ENCODE measurements at regions not wholly inside any gene's neighbourhood (a gene's known extent, or its start where the extent isn't known, plus 50 kb on each side); places are given as distances from the start of the nearest gene placed in this dataset.

- Mint-ChIP-seq H3K4me1 (peaks cover 4% of the 10 kb centered on the region; the same call in 2 of the 3 replicates), H3K36me3 (ENCODE audit: low read depth) (no peaks in the 10 kb centered on the region; the same call in 2 of the 3 replicates), H3K9me3 (no peaks in the 10 kb centered on the region; the same call in 2 of the 3 replicates), H3K27ac (no peak overlapping the region), H3K27me3 (ENCODE audit: insufficient read depth, low read depth, poor library complexity) (peaks cover 2% of the 10 kb centered on the region), H3K4me3 (no peak overlapping the region)
- Histone ChIP-seq H3K27me3 (ENCODE audit: insufficient read depth) (no peaks in the 10 kb centered on the region), H3K4me1 (ENCODE audit: insufficient read depth) (no peaks in the 10 kb centered on the region), H2AFZ (no peak overlapping the region), H3K27ac (ENCODE audit: low read depth) (no peak overlapping the region), H3K79me2 (replicated peaks; ENCODE audit: insufficient read depth) (no peaks in the 10 kb centered on the region), H4K20me1 (replicated peaks; ENCODE audit: insufficient read depth) (no peaks in the 10 kb centered on the region), H3K4me3 (no peak overlapping the region), H3K4me2 (no peak overlapping the region), H3F3A (replicated peaks; ENCODE audit: low read depth) (no peaks in the 10 kb centered on the region), H3K36me3 (ENCODE audit: insufficient read depth) (no peaks in the 10 kb centered on the region), H3K9me2 (ENCODE audit: insufficient read depth) (no peaks in the 10 kb centered on the region; the same call in 1 of the 2 replicates)
- no peak for ATAC-seq
- no peak for TF ChIP-seq NANOG (IDR thresholded peaks at IDR 0.05; ENCODE audit: borderline replicate concordance)
- no peak for TF ChIP-seq CREB1 (CRISPR knock-in tag; IDR thresholded peaks at IDR 0.05; ENCODE audit: low read depth)
- no peak for TF ChIP-seq EZH2 (IDR thresholded peaks at IDR 0.05; ENCODE audit: low read depth, unreplicated experiment)
- TF ChIP-seq STAT1 (IDR thresholded peaks at IDR 0.05; ENCODE audit: unreplicated experiment), result no peak
- no peak for TF ChIP-seq EZH2phosphoT487 (IDR thresholded peaks at IDR 0.05; ENCODE audit: unreplicated experiment)
- TF ChIP-seq POLR2AphosphoS5 (IDR thresholded peaks at IDR 0.05; ENCODE audit: low read depth), result no peak
- TF ChIP-seq ZNF462 (CRISPR knock-in tag; IDR thresholded peaks at IDR 0.05), result no peak
- TF ChIP-seq ZNF114 (CRISPR knock-in tag; IDR thresholded peaks at IDR 0.05), result no peak
- no peak for TF ChIP-seq ETS1 (IDR thresholded peaks at IDR 0.05)
- no peak for TF ChIP-seq REST (IDR thresholded peaks at IDR 0.05; ENCODE audit: unreplicated experiment)
- TF ChIP-seq CTCF (conservative IDR thresholded peaks at IDR 0.05; ENCODE audit: low read depth in 2 of 2), result no peak
- no peak for DNase-seq (ENCODE audit: low spot score)
Observed at GRCh38 chr6:165894171-165894825, 231.3 kb upstream of the PDE10A start.

All from GM23338 (cell line).